Colonic mucosa (tissue), 4 donors: ENCODE measurements at regions not wholly inside any gene's neighbourhood (a gene's known extent, or its start where the extent isn't known, plus 50 kb on each side); places are given as distances from the start of the nearest gene placed in this dataset.

Experiments used
- DNase-seq: peaks from one replicate; pipeline ENCODE4 v3.0.0-alpha.2; 2020
- H3K27ac ChIP-seq: fragments of 200-600 bp; one replicate; pipeline ENCODE4 v1.8.0; 2021
- H3K27me3 ChIP-seq: fragments of 200-600 bp; one replicate; pipeline ENCODE4 v1.8.0; 2021
- H3K36me3 ChIP-seq: fragments of 200-600 bp; one replicate; pipeline ENCODE4 v1.8.0; 2021
- H3K4me1 ChIP-seq: fragments of 200-600 bp; one replicate; pipeline ENCODE4 v1.8.0; 2021; ENCODE audit warnings: mild to moderate bottlenecking
- H3K4me3 ChIP-seq: fragments of 200-600 bp; one replicate; pipeline ENCODE4 v1.8.0; 2021
- H3K9ac ChIP-seq, 2 donors: one replicate each; pipeline ENCODE4 v1.7.0; 2013; ENCODE audit warnings: control low read depth in 2 of 2, low read depth in 2 of 2, low read length in 2 of 2
- H3K9me3 ChIP-seq: fragments of 200-600 bp; one replicate; pipeline ENCODE4 v1.8.0; 2021
- intact Hi-C: fragments of 100-400 bp; cut with DNase I; formaldehyde crosslinking; loops from one replicate; pipeline ENCODE4 v1.14.1; 2022
- TF ChIP-seq, protein P1 (sequence below): fragments of 200-600 bp; IDR thresholded peaks from one replicate; pipeline ENCODE4 v1.8.0; 2022; ENCODE audit warnings: antibody characterized with exemption, mild to moderate bottlenecking
- donor health status: healthy.
- donor health status: DM: no; HTN: no; CAD: no.
- donor health status: DM: no; HTN: no; CAD: no.

DNA sequence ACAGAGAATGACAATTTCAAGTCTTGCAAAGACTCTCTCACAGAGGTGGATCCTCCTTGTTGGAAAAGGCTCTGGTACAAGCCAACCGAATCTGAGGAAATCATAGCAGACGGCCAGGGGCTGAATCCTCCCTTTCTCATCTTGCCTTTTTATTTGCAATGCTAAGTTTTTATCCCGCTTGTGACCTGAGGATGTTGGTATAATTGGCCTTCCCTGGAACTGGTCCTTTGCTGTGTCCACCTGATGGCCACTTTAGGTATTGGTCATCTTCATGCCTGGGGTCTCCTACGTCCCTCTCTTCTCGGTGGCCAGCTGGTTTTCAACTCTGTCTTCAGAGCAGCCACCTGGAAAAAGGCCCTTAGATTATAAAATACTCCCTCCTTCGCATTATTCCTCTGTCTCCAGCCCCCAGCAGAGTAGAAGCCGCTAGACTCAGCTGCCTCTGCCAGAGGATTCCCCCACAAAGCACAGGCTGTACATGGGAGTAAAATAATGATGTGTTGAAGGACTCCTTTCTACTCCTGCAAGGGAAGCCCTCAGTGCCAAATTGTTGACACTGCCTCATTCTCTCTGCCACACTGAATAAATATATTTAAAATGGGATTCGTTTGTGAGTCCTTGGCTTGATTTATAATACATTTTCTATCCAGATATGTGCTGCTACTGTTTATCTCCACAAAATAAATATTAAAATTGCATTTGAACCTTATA, 208.9 kb upstream of the CFAP20DC start:
- Histone ChIP-seq H3K4me3 (no peak overlapping the region), H3K4me1 (no peaks in the 10 kb centered on the region), H3K36me3 (no peaks in the 10 kb centered on the region), H3K27me3 (no peaks in the 10 kb centered on the region), H3K9me3 (no peaks in the 10 kb centered on the region), H3K9ac (no peak overlapping the region), H3K27ac (no peak overlapping the region)
- no peak for DNase-seq
- intact Hi-C loops = no loop called here
- TF ChIP-seq, protein P1, sequence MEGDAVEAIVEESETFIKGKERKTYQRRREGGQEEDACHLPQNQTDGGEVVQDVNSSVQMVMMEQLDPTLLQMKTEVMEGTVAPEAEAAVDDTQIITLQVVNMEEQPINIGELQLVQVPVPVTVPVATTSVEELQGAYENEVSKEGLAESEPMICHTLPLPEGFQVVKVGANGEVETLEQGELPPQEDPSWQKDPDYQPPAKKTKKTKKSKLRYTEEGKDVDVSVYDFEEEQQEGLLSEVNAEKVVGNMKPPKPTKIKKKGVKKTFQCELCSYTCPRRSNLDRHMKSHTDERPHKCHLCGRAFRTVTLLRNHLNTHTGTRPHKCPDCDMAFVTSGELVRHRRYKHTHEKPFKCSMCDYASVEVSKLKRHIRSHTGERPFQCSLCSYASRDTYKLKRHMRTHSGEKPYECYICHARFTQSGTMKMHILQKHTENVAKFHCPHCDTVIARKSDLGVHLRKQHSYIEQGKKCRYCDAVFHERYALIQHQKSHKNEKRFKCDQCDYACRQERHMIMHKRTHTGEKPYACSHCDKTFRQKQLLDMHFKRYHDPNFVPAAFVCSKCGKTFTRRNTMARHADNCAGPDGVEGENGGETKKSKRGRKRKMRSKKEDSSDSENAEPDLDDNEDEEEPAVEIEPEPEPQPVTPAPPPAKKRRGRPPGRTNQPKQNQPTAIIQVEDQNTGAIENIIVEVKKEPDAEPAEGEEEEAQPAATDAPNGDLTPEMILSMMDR = no peak

DNA sequence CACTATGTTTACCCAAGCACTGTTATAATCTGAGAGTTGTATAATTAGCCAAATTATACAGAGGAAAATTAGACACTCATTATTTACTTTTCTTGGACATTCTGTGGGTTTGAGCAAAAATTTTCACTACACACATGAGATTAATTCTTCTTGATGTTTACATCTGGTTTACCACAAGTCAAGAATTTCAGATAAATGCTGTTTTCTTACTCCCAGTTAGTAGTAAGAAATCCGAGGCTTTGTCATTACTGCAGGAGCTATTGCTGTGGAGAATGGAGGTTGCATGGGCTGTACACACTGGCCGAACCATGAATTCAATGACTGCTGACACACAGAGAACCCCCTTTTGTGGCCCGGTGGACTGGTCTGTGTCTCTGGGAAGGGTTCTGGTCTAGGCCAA, 207.7 kb upstream of the CFAP20DC start:
- H3K36me3 ChIP-seq = no peaks in the 10 kb centered on the region
- H3K9ac ChIP-seq = no peak overlapping the region
- intact Hi-C loops = no loop called here
- H3K9me3 ChIP-seq = no peaks in the 10 kb centered on the region
- no peak overlapping the region for H3K27ac ChIP-seq
- TF ChIP-seq, protein P1 = no peak
- no peak overlapping the region for H3K4me3 ChIP-seq
- DNase-seq = no peak
- no peaks in the 10 kb centered on the region for H3K27me3 ChIP-seq
- H3K4me1 ChIP-seq = no peaks in the 10 kb centered on the region

DNA sequence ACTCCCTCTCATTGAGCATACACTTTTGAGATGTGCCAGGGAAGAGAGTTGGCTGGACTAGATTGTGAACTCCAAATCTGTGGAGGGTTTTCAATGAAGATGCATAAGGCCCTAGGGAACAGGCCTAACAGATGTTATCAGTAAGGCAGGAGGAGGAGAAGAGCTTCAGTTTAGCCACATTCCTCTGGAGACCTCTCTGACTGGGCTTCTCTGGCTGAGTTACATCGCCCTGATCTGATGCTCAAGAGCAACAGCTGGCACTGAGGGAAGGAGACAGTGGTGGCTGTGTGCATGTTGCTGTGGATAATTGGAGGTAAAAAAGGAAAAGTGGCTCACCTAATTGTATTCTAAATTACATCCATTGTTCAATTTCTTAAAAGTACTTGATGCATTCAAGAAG, 206.4 kb upstream of the CFAP20DC start:
- H3K4me3 ChIP-seq = no peak overlapping the region
- TF ChIP-seq, protein P1 = no peak

DNA sequence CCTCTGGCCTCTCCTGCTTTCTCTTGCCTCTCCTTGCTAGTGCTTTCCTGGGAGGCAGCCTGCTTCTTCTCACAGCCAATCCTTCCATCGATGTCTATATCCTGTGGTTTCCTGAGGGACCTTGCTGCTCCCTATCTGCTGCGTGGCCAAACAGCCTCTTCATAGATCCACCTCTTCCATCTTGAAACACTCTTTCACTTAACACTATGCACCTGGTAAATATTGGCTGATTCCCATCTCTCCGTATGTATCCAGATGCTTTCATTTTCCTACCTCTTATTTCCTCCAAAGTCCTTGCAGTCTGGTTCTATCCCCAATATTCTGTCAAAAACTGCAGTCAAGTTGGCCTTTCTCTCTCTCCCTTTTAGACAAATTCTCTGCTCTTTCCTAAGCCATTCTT, 205.2 kb upstream of the CFAP20DC start:
- DNase-seq = no peak
- Histone ChIP-seq H3K27ac (no peak overlapping the region), H3K9ac (no peak overlapping the region), H3K4me1 (no peaks in the 10 kb centered on the region), H3K9me3 (no peaks in the 10 kb centered on the region), H3K27me3 (no peaks in the 10 kb centered on the region), H3K36me3 (no peaks in the 10 kb centered on the region), H3K4me3 (no peak overlapping the region)
- TF ChIP-seq, protein P1 = no peak
- intact Hi-C loops = no loop called here

More for the DNA sequence above, 206.4 kb upstream of the CFAP20DC start:
- H3K9me3 ChIP-seq = no peaks in the 10 kb centered on the region
- H3K36me3 ChIP-seq = no peaks in the 10 kb centered on the region
- H3K9ac ChIP-seq = no peak overlapping the region
- H3K27me3 ChIP-seq = no peaks in the 10 kb centered on the region
- no peaks in the 10 kb centered on the region for H3K4me1 ChIP-seq
- no peak for DNase-seq
- intact Hi-C loops = no loop called here
- H3K27ac ChIP-seq = no peak overlapping the region

DNA sequence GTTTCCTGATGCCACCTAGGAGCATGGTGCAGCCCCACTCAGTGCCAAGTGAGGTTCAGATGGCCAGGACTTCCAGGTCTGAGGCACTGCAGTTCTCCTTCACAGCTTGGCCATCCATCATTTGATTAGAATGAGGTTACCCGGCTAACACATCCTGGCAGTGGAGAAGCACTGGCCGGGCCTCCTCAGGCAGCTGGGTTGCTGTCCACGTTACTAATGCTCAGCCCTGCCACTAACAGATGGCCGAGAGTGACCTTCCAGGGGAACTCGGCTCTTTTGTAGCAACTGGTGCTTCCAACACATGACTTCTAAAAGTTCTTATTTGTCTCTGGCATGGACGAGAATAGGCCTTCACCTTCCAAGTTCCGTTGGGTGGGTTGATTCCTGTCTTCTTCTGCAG, 204.6 kb upstream of the CFAP20DC start:
- no peak overlapping the region for H3K27ac ChIP-seq
- intact Hi-C loops = no loop called here
- TF ChIP-seq, protein P1 = no peak
- H3K27me3 ChIP-seq = no peaks in the 10 kb centered on the region
- DNase-seq = no peak
- no peaks in the 10 kb centered on the region for H3K36me3 ChIP-seq
- no peak overlapping the region for H3K4me3 ChIP-seq
- no peaks in the 10 kb centered on the region for H3K4me1 ChIP-seq
- H3K9me3 ChIP-seq = no peaks in the 10 kb centered on the region
- H3K9ac ChIP-seq = no peak overlapping the region
